Stimulated activated CD4-positive, alpha-beta T cell treated with anti-CD3 and anti-CD28 coated beads, Interleukin-2, amount 100 ng/mL, for 4 hours (primary cell): ENCODE measurements at regions not wholly inside any gene's neighbourhood (a gene's known extent, or its start where the extent isn't known, plus 50 kb on each side); places are given as distances from the start of the nearest gene placed in this dataset.
"Not testable (repeated sequence)": the region's sequence is repeated elsewhere in the genome, so short reads cannot be mapped to it uniquely, and the experiment has no call there.

ENCODE experiments used
- DNase-seq: peaks from one replicate; pipeline ENCODE4 v3.0.0-alpha.2; 2020; ENCODE audit warnings: low read depth

DNA sequence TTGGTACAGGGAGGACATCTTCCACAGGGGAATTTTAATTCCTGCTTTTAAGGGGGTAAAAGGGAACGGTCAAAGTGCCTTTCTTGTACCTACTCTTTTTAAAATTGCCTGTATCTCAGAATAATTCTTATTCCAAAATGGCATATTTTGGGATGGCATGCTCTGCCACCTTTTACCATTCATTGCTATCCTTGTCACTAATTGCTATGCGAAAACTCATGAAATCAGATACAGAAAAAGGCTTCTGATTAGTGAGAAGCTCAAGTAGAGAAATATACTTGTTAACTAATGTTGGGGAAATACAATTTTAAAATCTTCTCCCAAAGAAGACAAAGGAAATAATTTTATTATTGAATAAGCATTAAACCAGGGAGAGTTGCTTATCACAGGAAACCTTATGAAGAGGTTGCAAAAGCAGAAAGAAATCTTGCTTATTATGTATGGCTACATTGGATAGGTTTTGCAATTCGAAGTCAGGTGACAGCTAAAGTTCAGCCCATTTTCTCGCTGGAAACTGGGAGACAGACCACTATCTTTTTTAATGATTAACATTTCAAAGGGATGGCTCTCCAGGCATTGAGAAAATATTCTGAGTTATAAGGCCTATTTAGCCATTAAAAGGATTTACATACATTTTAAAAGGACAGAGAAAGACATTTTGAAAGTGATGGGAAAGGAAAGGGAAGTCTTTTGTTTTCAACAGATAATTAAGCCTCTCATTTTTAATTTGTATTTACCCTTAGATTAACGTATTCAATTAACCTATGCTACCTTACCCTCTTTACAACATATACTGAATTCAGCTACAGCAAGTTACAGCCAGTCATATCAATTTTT, 110.3 kb upstream of the PRSS16 start:
- DNase-seq, result no peak

DNA sequence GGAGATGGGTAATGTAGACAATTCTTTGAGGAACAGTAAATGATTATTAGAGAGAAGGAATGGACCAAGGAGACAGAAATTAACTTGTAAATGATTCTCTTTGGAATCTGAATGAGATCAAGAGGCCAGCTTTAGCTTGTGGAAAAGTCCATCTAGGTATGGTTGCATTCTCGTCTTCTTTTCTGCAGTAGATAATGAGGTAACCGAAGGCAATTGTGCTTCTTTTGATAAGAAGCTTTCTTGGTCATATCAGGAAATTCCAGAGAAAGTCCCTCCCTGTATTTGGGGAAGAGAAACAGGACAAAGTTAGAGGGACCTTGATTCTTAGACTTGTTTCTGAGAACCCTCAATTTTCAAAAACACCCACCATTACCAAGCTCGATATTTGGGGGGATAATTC, 109.1 kb upstream of the PRSS16 start:
- no peak for DNase-seq

DNA sequence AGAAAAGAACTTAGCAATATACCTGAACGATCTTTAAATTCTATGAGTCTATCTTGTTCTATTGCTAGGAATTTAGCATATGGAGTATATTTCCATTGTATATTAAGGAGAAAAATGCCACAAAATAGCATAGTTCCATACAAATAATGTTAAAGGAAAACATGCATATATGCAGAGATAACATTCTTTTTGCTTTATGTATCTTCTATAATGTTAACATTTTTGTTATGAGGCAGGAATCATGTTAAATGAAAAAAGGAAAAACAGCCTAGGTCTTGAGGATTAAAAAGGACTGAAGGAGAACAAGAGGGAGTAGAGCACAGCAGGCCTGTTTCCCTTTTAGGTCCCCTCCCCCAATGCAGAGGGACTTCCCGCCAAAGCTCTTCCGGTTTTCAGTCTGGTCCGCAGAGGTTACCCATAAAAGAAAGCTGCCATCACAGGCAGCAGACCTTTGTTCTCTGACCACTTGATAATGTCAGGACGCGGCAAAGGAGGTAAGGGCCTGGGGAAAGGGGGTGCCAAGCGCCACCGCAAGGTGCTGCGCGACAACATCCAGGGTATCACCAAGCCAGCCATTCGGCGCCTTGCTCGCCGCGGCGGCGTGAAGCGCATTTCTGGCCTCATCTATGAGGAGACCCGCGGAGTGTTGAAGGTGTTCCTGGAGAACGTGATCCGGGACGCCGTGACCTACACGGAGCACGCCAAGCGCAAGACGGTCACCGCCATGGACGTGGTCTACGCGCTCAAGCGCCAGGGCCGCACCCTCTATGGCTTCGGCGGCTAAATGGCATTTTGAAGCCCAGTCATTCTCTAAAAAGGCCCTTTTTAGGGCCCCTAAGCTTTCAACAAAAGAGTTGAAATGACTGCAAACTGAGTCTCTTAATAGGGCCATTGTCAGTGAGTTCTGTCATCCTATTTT, 108.4 kb upstream of the PRSS16 start:
- DNase-seq, result no peak

DNA sequence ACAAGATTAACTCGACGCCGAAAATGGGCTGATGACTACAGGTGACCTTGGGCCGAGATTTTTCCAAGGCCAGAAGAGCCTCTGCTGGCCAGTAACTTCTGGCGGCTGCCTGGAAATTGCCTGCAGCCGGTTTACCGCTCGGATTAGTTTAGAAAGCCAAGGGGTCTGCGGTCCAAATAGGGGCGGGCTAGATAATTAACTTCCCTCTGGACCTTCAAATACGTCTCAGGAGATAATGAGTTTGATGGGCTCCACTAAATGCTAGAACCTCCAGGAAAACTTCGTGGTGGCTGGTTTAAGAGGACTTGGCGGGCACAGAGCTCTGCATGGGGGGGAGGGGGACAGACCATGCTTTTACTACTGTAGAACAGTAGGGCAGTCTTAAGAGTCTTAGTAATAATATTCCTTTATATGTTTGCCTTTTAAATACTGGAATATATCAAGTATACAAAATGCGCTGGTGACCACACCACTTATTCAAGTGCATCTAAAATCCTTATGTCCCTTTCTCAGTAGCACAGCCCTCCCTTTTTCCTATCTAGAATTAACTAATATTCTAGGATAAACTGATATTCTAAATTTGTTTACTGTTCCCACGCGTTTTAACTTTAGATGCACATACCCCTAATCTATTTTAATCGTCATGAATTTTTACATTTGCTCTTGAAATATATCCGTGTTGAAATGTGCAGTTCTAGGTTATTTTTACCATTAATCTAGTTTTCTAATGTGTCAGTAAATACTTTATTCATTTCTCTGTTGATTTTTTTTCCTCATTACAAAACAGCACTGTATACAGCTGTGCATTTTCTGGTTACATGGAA, 107.5 kb upstream of the PRSS16 start:
- DNase-seq, result no peak

DNA sequence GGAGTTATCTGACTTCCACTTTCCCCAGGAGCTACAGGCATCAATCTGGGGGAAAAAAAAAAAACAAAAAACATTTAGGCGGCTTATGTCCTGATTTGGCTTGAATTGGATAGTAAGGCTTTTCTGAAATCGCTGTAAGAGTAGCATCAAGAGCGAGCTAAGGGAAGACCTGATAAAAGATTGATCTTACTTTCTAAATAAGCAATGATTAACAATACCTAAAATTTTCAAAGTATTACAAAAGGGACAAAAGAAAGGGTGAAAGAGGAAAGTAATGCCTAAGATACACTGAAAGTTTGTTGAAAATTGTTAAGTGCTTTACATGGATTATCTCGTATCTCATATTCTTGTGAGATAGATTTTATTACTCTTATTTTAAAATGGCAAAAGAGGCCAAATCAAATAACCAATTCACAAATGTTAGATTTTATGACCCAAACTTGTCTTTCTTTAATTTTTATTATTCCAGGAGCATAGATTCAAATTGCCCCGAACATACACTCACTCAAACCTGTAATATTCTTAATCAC, 106.4 kb upstream of the PRSS16 start:
- DNase-seq, result no peak

DNA sequence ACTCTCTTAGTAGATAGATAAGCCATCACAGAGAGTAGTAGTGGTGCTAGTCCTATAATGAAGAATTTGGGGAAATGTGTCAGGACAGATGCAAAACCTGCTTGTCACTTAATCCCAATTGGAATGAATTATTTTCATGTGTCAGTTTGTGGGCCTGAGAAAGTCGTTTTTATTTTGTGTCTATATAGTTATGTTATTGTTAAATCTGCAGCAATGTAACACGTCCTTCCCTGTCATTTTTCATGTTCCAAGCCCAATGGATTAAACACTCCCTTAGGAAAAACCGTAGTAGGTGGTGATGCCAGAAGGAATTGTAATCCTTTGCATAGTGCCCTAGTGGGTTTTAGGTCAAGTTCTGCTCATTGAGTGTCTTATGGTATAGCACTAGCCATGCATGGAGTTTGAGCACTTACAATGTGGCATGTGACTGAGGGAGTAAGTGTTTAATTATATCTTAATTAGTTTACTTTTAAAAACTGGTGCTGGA, 105.9 kb upstream of the PRSS16 start:
- no peak for DNase-seq

DNA sequence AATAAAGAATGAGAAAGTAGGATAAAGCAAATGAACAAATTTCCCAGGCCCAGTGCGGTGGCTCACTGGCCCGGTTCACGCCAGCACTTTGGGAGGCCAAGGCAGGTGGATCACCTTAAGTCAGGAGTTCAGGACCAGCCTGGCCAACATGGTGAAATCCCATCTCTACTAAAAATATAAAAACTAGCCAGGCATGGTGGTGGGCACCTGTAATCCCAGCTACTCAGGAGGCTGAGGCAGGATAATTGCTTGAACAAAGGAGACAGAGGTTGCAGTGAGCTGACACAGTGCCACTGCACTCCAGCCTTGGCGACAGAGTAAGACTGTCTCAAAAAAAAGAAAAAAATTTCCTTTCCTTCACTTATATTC, 104.5 kb upstream of the PRSS16 start:
- not testable (repeated sequence) for DNase-seq

DNA sequence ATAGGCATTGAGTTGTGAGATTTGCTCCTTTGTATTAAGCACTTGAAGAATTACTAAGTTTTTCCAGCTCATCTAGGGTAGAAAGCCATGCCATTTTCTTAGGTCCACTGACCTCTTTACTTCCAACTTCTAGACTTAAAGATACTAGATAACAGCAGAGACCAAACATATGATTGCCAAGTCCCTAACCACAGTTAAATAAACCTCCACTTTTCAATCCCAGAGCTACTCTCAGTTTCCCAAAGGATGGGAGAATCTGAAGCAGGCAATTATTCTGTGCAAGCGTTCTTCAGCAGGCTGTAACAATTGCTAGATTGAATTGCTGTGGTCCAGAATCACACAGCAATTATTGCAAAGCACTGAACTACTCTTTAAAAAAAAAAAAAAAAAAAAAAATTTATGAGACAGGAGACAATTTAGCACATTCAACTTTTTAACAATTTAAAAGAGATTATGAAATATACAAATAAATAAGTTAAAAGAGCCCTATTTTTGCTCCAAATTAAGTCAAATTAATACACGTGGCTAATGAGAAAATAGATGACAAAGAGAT, 104.0 kb upstream of the PRSS16 start:
- no peak for DNase-seq

DNA sequence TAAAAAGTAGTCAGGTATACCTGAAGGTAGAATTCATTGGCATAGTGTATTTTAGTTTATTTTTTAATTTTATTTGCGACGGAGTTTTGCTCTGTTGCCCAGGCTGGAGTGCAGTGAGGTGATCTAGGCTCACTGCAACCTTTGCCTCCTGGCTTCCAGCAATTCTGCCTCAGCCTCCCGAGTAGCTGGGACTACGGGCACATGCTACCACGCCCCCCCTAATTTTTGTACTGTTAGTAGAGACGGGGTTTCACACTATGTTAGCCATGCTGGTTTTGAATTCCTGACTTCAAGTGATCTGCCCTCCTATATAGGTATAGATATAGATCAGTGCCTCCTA, 102.8 kb upstream of the PRSS16 start:
- DNase-seq, result no peak

DNA sequence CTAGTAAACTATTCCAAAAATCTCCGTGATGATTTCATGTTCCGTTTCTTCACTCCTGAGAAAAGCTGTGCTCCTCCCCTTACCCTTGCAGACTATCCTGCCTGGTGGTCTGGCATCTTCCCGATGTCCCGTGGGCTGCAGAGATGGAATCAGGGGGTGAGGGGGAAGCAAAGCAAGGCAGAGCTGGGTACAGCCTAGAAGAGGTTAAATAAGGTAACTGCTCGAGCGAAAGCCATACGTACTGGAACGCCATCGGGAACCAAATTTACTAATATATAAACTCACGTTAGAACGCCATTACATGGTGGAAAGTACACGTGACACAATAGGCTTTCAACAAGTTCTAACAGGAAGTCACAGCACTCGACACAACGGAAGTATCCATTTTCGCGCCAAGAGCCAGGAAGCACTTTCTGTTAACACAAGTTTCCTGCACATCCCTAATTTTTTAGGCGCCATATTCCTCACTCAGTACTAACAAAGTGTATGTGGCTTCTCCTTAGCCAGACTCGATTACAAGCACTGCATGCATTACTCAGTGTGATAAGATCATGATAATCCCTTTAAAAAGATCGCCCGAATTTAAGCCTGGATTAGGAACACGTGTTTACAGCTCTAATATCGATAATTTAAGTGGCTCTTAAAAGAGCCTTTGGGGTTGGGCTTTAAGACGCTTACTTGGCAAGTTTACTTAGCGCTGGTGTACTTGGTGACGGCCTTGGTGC, 101.6 kb upstream of the PRSS16 start:
- peak; percentile 53 for DNase-seq

DNA sequence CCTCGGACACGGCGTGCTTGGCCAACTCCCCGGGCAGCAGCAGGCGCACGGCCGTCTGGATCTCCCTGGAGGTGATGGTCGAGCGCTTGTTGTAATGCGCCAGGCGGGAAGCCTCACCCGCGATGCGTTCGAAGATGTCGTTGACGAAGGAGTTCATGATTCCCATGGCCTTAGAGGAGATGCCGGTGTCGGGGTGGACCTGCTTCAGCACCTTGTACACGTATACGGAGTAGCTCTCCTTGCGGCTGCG, 101.1 kb upstream of the PRSS16 start:
- not testable (repeated sequence) for DNase-seq

DNA sequence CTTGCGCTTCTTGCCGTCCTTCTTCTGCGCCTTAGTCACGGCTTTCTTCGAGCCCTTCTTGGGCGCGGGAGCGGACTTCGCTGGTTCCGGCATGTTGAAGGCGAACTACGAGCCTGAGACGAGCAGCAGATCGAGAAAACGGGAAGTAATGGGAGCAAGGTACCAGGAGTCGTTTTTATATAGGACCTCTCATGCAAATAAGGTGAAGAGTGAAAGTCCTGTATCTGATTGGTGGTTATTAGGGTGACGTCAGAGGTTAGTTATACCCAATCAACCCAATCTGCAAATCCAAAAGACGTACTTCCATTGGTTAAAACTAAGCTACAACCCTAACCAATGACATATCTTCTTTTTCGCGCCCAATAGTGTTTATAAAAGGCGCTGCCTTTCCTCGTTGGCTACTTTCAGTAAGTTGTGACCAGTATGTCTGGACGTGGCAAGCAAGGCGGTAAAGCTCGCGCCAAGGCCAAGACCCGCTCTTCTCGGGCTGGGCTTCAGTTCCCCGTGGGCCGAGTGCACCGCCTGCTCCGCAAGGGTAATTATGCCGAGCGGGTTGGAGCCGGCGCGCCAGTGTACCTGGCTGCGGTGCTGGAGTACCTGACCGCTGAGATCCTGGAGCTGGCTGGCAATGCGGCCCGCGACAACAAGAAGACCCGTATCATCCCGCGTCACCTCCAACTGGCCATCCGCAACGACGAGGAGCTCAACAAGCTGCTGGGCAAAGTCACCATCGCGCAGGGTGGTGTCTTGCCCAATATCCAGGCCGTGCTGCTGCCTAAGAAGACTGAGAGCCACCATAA, 100.6 kb upstream of the PRSS16 start:
- peak; percentile 62 for DNase-seq

DNA sequence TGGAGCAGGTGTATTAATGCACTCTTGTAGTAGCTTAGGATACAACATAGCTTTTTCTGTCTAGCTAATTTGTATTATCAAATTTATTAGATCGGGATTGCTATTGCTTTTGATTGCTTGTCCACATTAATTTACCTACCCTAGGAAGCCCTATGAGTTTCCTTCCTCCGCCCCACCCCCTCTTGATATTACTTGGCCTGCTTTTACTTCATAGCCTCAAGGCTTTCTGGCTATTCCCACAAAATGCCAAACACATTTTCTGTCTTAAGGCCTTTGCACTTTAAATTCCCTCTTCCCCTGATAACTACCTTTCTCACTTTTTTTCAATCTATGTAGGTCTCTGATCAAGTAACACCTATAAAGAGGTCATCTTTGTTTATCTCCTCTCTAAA, 99.1 kb upstream of the PRSS16 start:
- DNase-seq, result no peak

DNA sequence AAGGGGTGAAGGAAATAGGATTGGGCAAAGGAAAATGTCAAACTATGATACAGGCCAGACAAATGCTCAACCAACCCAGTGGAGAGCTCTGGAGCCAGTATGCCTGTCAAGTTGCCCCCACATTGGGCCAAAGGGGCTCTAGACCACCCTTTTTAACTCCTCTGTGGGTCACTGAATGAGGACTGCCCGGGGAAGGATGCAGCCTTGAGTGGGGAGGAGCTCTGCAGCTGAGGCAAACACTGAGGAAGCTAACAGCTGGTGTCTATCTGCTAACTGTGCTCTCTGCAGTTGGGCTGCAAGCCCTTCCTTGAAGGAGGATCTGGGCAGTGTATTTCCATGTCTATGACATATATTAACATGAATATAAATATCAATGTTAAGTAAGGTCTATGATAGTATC, 98.4 kb upstream of the PRSS16 start:
- no peak for DNase-seq

DNA sequence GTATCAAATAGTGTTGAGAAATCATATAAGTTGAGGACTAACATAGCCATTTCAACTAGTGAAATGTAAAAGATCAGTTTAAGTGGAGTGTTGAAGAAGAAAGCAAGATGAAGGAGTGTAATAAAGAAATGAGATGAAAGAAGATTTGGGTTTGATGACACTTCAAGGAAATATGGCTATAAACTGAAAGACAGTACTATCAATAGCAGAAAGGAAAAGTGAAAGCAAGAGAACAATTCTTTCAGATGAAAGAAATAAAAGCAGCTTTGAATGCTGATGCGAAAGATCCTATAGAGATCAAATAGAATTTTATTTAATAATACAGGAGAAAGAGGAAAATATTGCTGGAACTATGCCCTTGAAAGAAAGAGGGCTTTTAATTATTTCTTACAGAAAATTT, 92.8 kb upstream of the PRSS16 start:
- no peak for DNase-seq

DNA sequence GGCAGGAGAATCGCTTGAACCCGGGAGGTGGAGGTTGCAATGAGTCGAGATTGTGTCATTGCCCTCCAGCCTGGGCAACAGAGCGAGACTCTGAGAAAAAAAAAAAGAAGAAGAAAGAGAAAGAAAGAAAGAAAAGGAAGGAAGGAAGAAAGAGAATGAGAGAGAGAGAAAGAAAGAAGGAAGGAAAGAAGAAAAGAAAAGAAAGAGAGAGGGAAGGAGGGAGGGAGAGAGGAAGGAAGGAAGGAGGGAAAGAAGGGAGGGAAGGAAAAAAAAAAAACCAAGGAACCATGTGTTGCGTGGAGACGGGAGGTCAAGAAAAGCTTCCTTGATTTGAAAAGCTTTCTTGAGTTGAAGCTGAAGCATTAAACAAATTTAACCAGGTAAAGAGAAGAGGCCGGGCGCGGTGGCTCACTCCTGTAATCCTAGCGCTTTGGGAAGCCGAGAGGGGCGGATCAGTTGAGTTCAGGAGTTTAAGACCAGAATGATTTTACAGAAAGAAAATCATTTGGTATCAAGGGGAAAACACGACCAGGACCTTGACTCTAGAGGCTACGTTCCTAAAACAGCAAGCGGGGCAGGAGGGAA, 90.5 kb upstream of the PRSS16 start:
- no peak for DNase-seq

DNA sequence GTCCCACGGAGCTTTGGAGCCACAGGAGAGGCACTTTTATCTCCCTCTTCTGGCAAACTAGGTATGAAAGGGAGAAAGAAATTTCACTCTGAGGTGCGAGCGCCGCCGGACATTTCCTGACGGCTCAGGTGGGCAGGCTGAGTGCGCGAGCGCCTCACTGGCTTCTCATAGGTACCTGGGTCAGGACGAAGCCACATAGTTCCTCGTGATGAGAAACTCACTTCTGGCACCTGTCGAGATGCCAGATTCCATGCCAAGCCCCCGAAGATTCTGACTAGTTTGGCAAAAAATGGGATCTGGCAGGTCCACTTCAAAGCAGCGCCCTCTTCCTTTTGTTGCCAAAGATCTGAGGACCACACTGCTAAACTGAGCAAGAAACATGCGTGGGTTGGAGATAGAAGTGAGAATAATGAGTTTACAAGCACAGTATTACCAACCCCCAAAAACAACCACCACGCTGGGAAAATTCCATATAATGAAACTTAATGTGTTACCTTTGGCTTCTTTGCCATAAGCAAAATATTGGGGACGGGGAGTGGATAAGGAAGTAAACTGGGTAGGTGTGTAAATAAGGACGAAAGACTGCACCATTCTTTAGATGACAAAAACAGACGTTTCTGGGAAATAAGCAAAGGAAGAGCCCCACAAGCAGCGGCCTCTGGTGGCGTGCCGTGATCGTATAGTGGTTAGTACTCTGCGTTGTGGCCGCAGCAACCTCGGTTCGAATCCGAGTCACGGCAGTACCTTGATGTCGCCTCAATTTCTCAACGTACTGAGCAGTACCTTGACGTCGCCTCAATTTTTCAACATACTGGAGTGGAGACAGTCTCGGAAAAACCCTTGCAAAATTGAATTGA, 89.8 kb upstream of the PRSS16 start:
- peak; percentile 74 for DNase-seq

DNA sequence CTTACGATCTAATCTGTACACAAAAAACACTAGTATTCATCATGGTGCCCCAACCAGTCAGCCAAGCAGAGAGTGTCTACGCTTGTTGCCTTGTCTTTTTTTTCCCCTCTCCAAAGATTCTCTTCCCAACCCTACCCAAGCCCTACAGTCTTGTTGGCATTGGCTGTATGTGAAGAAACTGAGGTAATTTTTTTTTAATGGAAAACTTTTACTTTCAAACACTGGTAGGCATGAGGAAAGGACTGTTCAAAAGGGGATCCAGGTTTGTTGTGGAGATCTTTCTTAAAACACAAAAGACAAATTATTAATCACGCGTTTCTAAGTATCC, 89.2 kb upstream of the PRSS16 start:
- no peak for DNase-seq

DNA sequence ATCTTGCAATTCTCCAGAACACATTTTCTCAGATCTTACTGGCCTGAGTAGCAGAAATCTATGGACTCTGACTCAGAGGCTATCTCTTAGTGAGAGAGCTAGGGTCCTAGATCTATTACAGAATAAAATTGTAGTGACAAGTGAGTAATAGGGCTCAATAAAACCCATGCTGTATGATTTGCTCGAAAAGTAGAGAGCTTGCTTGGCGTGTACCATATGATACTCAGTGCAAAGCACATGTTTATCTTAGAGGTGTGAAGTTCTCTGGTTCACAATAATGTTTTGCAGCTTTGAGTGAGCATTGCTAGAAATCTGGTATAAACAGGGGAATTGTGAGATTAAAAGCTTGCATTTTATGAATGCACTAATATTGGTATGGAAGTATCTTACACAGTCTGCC, 87.8 kb upstream of the PRSS16 start:
- no peak for DNase-seq
